Amniotic stem cell (primary cell): ENCODE measurements at regions not wholly inside any gene's neighbourhood (a gene's known extent, or its start where the extent isn't known, plus 50 kb on each side); places are given as distances from the start of the nearest gene placed in this dataset.
"Not testable (repeated sequence)": the region's sequence is repeated elsewhere in the genome, so short reads cannot be mapped to it uniquely, and the experiment has no call there.

ENCODE experiments used
- DNase-seq: peaks from one replicate; lab custom pipeline; 2025; lab: John Stamatoyannopoulos, UW

DNA sequence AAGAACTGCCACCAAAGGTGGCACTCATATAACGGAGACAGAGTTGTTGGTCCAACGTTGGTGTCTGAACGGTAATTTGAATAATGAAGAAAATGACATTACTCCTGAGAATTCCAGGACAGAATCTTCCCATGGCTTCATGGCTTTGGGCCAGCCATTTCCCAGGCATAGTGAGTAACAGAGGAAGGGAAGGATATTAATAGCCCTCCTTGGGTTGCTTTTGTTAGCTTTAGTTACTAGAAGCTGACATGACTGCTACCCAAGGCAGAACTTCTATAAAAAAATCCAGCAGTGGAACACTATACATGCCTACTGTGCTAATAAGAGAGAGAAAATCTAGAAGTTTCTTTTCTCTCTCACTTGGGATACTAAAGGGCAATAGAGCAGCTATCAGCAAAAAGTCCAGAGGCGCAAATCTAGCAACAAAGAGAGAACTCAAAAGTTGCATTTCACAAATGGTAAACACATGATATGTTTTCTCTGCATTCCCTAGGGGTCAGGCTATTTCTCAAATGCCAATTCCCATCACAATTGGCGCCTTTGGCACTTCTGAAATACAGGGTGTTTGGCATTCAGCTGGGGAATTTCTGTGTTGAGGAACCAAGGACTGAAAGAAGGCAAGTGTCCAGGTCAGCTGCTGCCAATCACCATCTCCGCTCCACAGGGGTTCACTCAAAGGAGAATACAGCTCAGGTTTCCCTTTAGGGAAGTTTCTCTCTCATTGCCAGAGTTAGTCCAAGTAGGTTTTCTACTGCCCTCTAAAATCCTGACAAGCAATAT, 160.8 kb upstream of the KYNU start:
- no peak for DNase-seq

DNA sequence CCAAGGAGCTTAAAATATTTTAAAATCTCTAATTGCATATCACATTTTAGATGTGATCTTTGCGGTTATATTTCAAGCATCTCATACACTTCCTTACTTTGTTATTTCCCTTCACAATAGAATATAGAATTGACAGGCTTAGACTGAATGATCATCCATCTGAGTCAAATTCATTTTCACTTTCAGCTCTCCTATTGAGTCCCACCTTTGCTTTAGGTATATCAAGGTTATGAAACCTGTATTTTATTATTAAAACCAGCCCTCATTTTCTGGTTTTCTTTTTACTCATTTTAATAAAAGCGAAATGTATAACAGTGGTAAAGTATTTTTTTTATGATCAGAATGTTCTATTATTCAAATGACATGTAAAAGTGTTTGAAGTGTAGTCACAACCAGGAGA, 162.9 kb upstream of the KYNU start:
- DNase-seq = no peak

DNA sequence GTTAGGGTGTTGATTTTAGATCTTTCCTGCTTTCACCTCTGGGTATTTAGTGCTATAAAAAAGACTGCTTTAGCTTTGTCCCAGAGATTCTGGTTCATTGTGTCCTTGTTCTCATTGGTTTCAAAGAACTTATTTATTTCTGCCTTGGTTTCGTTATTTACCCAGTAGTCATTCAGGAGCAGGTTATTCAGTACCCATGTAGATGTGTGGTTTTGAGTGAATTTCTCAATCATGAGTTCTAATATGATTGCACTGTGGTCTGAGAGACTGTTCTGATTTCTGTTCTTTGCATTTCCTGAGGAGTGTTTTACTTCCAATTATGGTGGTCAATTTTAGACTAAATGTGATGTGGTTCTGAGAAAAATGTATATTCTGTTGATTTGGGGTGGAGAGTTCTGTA, 167.1 kb upstream of the KYNU start:
- DNase-seq = no peak

DNA sequence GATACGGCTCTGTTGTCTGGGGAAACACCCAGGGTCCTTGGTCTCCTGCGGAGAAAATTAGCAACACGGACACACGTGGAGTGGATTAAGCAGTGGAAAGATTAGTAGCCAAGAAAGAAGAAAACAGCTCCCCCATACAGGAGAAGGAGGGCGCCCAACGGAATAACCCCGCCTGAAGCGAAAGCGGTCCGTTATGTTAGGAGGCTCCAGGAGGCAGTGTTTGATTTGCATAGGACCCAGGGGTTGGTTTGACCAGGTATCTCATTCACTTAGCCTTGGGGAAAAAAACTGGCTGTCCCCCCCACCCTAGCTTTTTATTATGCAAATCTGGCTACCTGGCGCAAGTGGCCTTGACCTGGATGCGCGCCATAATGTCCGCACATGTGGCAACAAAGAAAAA, 170.1 kb upstream of the KYNU start:
- DNase-seq = no peak

DNA sequence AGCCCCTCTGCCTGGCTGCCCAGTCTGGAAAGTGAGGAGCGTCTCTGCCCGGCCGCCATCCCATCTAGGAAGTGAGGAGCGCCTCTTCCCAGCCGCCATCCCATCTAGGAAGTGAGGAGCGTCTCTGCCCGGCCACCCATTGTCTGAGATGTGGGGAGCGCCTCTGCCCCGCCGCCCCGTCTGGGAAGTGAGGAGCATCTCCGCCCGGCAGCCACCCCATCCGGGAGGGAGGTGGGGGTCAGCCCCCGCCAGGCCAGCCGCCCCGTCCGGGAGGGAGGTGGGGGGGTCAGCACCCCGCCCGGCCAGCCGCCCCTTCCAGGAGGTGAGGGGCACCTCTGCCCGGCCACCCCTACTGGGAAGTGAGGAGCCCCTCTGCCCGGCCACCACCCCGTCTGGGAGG, 175.1 kb upstream of the KYNU start:
- not testable (repeated sequence) for DNase-seq

DNA sequence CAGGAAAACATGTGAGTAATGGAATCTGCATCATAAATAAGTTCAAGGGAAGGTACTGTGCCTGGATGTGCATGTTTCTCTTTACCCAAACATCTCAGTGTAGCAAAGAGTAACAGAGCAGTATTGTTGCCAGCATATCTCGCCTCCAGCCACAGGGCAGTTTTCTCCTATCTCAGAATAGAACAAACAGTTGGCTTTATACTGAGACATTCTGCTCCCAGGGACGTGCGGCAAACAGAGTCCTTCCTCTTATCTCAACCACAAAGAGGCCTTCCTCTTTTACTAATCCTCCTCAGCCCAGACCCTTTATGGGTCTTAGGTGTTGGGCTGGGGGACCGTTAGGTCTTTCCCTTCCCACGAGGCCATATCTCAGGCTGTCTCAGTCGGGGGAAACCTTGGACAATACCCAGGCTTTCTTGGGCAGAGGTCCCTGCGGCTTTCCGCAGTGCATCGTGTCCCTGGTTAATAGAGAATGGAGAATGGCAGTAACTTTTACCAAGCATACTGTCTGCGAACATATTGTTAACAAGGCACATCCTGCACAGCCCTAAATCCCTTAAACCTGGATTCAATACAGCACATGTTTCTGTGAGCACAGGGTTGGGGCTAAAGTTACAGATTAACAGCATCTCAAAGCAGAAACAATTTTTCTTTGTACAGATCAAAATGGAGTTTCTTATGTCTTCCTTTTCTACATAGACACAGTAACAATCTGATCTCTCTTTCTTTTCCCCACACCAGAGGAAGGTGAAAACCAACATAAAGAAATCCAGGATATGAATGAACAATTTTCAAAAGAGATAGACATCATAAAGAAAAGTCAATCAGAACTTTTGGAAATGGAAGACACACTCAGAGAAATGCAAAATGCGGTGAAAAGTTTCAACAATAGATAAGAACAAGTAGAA, 181.9 kb upstream of the KYNU start:
- not testable (repeated sequence) for DNase-seq

DNA sequence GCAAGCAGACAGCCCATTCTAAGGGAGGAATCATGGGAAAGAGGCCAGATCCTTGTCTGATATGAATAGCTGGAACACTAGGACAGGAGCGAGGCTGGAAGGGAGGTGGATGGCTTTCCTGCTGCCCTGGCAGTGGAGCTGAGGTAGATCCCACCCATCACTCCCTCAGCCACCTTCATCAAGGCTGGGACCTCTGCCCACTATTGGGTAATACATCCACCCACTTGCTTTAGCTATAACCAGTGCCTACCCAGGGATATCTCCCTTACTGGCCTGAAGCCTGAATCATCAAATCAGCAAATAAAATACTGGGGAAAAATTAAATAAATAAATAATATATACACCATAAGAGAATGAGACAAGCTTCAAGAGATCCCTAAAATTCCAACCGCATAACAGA, 183.2 kb upstream of the KYNU start:
- DNase-seq = no peak

DNA sequence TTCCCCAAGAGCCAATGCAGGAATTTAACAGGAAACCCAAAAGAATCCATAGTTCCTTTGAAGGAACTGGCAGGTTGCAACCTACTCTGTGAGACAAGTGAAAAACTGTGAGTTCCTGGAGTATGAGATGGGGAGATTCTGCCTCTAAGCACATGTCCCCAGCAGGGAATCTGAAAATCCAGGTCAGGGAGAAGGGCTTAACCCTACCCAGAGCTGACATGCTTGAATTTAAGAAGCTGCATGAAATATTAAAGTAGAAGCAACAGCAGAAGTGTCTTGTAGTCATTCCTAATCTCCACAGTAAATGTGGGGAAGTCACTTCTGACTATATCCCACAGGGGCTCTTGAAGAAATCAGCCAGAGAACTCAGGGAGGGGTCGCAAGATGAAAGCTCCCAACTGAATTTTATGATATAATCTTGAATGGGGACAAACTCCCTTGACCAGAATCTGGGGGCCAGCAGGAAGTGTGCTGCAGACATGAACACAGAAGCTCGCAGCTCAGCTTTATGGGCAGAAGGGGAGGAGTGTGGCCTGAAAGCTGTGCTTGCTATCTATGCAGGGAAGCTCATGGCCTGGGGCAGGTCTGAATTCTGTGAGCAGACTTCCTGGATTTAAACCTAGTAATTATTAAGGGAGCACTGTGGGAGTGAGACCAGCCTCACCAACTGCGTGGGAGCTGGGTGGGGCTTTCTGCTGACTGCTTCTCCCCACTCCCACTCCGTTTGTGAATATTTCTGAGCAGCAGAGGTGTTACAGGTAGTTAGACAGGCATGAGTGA, 184.1 kb upstream of the KYNU start:
- DNase-seq = no peak

DNA sequence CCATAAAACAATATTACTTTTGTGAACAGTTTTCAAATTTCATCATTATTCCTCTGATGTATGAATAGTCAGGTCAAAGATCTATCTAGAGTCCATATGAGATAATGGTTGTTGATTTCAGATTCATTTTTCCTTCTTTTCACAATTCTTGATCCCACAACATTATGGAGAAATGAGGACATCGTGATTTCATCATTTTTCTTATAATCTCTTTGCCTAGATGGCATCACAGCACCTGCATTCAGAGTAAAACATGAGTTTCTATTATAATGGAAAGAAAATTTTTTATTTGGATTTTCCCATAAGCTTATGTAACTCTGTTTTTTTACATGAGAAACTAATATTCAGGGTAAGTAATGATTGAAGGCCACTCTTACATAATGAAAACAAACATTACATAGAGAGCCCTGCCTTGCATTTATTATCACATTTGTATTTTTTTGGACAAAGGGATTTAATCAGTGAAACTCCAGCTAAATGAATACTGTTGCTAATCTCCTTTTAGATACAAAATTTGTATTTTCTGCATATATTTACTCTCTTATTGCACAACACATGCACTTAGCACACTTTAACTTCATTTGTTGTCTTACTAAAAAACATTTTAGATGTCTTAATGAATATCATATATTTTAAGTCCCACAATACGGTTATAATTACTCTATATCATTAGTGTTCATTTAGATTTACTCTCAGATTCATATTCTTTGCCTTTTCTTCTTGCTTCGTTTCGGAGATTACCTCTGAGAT, 188.4 kb upstream of the KYNU start:
- no peak for DNase-seq

DNA sequence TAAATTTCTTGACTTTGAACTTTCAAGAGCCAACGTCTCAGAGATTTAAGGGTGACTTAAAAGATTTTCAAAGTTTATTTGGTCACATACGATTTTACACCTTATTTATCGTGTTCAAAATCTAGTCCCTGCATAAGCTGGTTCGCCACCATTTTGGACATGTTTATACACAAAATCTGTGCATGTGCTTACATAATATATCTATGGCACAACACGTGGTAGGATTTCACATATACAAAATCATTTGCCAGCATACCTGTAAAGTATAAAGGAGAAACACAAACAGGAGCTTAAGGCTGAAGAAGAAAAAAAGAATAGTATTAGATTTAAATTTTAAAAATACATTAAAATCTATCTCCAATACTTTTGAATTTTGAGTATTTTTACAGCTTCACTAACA, 190.0 kb upstream of the KYNU start:
- no peak for DNase-seq

DNA sequence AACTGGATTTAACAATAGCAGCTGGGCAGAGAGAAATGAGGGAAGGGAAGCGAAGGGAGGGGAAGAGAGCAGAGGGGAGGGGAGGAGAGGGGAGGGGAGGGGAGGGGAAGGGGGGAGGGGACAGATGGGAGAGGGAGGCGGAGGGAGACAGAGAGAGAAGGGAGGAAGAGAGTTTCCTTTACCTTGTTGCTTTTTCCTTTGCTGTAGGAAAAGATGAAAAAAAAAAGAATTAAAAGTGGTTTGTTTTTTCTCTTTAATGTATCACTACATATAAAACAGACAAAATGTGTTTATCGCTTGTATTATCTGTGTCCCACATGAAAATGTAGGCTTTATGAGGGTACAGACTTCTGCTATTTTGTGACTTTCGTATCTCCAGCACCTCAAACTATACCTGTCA, 190.4 kb upstream of the KYNU start:
- no peak for DNase-seq

DNA sequence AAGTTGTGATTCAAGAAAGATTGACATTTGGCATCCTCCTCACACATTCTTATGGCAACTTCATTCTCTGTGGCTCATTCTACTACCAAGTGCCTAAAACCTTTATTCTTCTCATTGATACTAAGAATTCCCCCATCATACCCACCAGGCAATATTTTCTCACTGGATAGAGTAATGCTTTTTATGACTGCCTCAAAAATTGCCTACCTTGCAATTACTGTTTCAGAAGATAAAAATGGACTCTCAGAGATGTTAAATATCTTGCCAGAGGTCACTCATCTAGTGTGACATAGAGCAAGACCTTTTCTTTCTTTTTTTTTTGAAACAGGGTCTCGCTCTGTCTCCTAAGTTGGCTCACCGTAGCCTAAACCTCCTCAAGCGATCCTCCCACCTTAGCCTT, 192.8 kb upstream of the KYNU start:
- DNase-seq = no peak

DNA sequence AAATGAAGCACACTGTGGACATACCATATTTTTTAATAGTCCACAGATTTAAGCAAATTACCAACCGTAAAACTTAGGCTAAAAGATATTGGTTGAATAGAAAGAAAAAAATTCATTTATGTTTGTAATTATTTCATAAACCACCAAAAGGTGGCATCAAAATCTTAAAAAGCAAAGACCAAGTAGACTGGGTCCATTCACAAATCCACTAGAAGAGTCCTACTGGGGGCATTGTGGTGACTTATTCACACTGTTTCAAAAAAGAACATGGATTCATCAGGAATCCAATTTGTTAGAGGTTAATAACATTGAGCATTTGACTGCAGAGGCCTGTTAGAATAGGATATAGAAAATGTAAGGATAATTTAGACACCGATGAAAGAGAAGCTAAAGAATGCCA, 194.9 kb upstream of the KYNU start:
- no peak for DNase-seq

DNA sequence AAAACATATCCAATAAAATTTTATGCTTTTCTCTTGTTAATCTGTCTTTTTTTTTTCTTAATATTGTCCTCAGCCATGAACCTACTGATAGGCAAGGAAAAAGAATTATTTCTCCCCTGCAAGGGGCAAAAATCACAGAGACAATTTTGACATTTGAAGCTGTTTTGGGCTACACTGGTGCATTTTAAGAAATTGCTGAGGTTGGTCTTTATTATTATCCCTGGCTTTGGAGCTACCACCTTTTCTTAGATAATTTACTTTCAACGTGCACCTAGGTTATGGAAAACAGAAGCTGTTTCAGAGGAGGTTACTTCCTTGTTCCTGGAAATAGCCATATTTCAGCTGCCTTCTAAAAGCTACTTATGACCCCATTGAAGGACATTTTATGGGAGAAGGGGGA, 195.5 kb upstream of the KYNU start:
- no peak for DNase-seq

DNA sequence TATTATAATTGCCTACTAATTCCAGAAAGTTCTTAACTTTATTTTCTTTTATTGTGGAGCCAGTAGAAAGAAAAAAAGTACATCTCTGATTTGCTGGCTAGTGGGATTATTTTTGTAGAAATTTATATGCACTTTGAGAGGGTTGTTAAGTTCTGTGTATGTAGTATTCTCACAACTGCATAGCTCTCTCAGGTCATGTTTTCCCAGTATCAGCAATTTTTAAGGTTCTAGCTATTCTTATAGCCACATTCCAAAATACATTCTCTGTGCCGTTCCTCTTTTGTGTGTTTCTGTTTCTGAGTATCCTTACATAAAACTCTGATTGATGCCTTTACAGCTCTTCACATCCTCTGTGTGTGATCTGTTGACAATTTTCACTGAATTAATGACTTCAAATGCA, 199.3 kb upstream of the KYNU start:
- no peak for DNase-seq

DNA sequence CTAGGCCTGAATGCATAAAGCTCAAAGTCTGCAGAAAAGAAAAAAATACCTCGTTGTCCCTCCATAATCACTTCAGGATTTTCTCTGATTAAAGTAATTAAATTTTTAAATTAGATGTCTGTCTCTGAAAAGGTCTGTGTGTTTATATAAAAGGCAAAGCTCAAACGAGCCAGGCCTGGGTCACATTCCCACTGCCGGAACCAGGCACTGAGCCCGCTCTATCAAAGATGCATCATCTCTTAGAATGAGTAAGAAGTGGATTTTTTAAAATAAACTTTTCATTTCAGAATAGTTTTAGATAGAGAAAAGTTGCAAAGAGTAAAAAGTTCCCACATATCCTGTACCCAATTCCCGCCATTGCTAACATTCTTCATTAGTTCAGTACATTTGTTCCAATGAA, 202.1 kb upstream of the KYNU start:
- DNase-seq = no peak

DNA sequence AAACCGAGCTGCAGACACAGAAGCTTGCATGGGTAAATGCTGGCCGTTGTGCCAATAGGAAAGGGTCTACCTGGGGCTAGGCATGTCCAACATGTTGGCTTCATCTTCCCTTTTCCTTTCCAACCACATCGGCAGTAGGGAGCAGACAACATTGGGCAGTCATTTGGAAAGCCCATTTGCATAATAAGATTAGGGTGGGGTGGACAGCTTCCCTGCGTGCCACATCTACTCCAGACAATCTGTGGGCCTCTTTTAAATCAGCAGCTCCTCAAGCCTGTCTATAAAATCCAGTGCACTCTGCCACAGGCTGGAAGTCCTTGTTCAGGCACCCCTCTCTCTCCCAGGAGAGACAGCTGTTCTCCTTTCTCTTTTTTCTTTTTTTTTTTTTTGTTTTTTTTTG, 203.6 kb upstream of the KYNU start:
- DNase-seq = no peak

DNA sequence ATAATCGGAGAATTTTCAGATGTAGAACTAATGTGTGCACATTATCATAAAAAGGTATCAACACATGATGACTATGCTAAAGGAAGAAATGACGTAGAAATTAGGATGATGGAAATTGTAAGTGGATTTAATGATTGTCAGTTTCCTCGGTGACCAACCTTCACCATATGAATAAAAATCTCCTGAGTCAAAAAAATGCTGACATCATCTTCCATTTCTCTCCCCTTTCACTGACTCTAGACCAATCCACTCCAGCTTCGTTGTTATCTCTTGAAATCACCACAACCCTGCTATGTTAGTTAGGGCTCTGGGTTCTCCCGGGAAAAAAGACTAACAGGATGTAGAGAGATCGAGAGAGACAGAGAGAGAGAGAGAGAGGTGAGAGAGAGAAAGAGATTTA, 204.8 kb upstream of the KYNU start:
- DNase-seq = no peak

DNA sequence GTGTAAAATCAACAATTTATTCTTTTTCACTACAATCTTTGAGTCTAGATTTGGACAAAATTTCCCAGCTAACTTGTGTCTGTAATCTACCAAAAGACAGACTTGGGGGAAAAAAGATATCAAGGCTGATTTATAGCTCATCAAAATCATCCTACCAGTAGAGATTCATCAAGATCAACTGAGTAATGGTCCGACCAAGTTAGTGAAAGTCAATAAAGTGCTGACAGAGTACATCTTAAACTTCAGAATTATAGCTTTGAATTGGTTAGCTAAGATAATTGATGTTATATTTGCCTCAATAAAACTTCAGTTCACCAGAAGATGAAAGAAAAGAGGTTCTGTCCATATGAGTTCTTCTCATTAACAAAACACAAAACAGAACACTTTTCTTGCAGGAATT, 207.1 kb upstream of the KYNU start:
- no peak for DNase-seq

DNA sequence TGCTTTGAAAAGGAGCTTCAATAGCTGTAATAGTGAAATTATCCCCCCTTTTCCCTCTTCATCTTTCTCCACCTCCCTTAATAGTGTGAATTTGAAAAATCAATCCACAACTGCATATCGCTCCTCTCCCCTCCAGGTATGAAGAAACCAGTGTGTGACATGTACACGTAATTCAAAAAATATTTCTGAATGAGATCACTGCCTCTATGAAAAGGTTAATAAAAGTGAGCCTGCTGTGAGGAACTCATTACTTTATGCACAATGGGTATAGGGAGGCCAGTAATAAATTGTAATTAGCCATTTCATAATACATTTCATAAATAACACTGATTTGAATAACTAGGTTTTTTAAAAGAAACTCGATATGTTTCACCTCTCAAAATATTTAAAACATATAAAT, 209.0 kb upstream of the KYNU start:
- DNase-seq = no peak

DNA sequence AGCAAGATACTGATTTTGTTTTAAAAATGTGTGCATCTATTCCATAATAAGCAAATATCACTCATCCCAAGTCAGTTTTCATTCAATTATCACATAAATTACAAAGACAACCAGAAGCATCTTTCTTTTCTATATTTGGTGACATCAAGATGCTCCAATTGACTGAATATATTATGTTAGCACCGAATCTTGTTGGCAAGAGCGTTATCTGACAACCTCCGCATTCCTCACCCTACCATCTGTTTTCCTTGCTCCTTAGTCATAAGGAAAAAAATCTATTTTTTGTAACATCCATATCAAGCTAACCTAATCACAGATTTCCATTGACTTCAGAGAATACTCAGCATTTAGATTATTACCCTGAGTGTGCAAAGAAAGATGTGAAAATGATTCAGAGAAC, 212.2 kb upstream of the KYNU start:
- no peak for DNase-seq

DNA sequence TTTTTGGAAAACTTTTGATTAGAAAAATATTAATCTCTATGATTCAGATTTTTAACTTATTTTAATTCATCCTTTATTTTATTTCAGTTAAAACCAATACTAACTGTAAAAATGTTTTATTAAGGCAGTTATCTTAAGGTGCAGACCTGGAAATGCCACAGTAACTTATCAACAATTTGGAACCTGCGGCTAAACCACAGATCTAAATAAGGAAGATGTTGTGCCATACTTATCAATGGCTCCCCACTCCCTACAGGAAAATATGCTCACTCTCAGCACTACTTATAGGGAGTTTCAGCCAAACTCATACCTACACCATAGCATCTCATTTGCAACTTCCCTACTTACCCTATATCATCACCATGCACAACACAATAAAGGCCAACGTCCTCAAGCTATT, 226.9 kb upstream of the KYNU start:
- DNase-seq = no peak
